CD4-positive, alpha-beta T cell (primary cell): ENCODE measurements at regions not wholly inside any gene's neighbourhood (a gene's known extent, or its start where the extent isn't known, plus 50 kb on each side); places are given as distances from the start of the nearest gene placed in this dataset.

Source experiments
- ATAC-seq: fragments of 200-7000 bp; cut with Tn5 transposase; one replicate; pipeline ENCODE4 v1.10.0; 2022; ENCODE audit warnings: mild to moderate bottlenecking; ENCODE audit not compliant: poor library complexity
- CTCF ChIA-PET: fragments of 350-600 bp; sonication (Branson Sonifier 250); formaldehyde crosslinking; loops from one replicate; lab custom pipeline; 2021; ENCODE audit warnings: antibody characterized with exemption, inconsistent platforms; lab: Charles Lee
- POLR2A ChIA-PET: fragments of 350-600 bp; sonication (Branson Sonifier 250); formaldehyde crosslinking; loops from one replicate; lab custom pipeline; 2021; ENCODE audit warnings: antibody characterized with exemption, inconsistent platforms; lab: Charles Lee
- DNase-seq, 14 experiments: peaks; one replicate each; pipeline ENCODE4 v3.0.0-alpha.2; 2013 to 2020; ENCODE audit warnings: mixed read lengths in 2 of 14
- H3K27ac ChIP-seq, 2 donors: one replicate each; pipeline versions ENCODE4 v1.5.1 to v1.7.0; 2013; ENCODE audit warnings: low read length in 2 of 2, low read depth in 1 of 2, mild to moderate bottlenecking in 1 of 2
- H3K27me3 ChIP-seq, 2 experiments: 1 replicate in 1 of 2; 2 replicates in 1 of 2; pipeline versions ENCODE4 v1.6.1 to v1.7.0; 2013; ENCODE audit warnings: low read length in 2 of 2, control low read depth in 1 of 2, mild to moderate bottlenecking in 1 of 2, moderate library complexity in 1 of 2; ENCODE audit not compliant: insufficient read depth in 2 of 2, control insufficient read depth in 1 of 2
- H3K36me3 ChIP-seq: one replicate; pipeline ENCODE4 v1.6.1; 2013; ENCODE audit warnings: low read length, control low read depth; ENCODE audit not compliant: insufficient read depth
- H3K4me1 ChIP-seq: one replicate; pipeline ENCODE4 v1.6.1; 2013; ENCODE audit warnings: low read length, control low read depth; ENCODE audit not compliant: insufficient read depth
- H3K4me3 ChIP-seq: one replicate; pipeline ENCODE4 v1.5.1; 2013; ENCODE audit warnings: mild to moderate bottlenecking, low read length, moderate library complexity
- H3K9me3 ChIP-seq, 2 experiments: 1 replicate in 1 of 2; 2 replicates in 1 of 2; pipeline versions ENCODE4 v1.6.1 to v1.7.0; 2013; ENCODE audit warnings: low read length in 2 of 2, mild to moderate bottlenecking in 2 of 2, control low read depth in 1 of 2, moderate library complexity in 1 of 2; ENCODE audit not compliant: control insufficient read depth in 1 of 2, insufficient read depth in 1 of 2
- H3K27ac Mint-ChIP-seq: one replicate; pipeline ENCODE4 v1.8.0; 2020; ENCODE audit warnings: mixed read lengths
- H3K27me3 Mint-ChIP-seq: one replicate; pipeline ENCODE4 v1.8.0; 2021; ENCODE audit warnings: mixed read lengths
- H3K36me3 Mint-ChIP-seq: one replicate; pipeline ENCODE4 v1.8.0; 2021; ENCODE audit warnings: low read depth, mixed read lengths
- H3K4me1 Mint-ChIP-seq: one replicate; pipeline ENCODE4 v1.8.0; 2021; ENCODE audit warnings: low read depth, mixed read lengths
- H3K4me3 Mint-ChIP-seq: one replicate; pipeline ENCODE4 v1.8.0; 2020; ENCODE audit warnings: mild to moderate bottlenecking, mixed read lengths
- H3K9me3 Mint-ChIP-seq: one replicate; pipeline ENCODE4 v1.8.0; 2020; ENCODE audit warnings: mixed read lengths
- intact Hi-C, 2 experiments: fragments of 100-400 bp; cut with DNase I in 1 of 2; cut with micrococcal nuclease in 1 of 2; formaldehyde crosslinking; loops; one replicate each; pipeline versions ENCODE4 v1.15.1 to v1.9.0; 2023 to 2025; cut with DNase I, micrococcal nuclease
- TF ChIP-seq, protein P1 (sequence below): fragments of 200-600 bp; IDR thresholded peaks from one replicate; pipeline ENCODE4 v1.8.0; 2022; ENCODE audit warnings: antibody characterized with exemption, mild to moderate bottlenecking

DNA sequence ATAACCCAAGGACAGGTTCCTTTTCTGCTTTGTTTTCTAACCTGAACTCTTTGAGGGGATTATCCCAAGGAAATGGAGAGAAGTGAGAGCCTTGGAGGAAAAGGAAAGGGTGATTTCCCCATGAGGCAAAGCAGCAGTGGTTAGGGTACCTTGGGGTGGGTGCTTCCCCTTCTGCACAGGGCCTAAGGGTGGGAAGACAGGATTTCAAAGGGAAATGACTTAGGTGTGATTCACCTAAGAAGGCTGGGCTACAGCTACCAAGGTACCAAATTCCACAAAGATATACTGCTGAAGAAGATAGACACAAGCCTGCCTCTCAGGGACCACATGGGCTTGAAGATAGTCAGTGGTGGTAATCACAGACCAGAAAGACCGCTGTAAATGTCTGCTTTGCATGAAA lies 325.3 kb upstream of the DPH6 start:
- CTCF ChIA-PET = no interaction called here
- intact Hi-C loops = no loop called here
- TF ChIP-seq, protein P1, sequence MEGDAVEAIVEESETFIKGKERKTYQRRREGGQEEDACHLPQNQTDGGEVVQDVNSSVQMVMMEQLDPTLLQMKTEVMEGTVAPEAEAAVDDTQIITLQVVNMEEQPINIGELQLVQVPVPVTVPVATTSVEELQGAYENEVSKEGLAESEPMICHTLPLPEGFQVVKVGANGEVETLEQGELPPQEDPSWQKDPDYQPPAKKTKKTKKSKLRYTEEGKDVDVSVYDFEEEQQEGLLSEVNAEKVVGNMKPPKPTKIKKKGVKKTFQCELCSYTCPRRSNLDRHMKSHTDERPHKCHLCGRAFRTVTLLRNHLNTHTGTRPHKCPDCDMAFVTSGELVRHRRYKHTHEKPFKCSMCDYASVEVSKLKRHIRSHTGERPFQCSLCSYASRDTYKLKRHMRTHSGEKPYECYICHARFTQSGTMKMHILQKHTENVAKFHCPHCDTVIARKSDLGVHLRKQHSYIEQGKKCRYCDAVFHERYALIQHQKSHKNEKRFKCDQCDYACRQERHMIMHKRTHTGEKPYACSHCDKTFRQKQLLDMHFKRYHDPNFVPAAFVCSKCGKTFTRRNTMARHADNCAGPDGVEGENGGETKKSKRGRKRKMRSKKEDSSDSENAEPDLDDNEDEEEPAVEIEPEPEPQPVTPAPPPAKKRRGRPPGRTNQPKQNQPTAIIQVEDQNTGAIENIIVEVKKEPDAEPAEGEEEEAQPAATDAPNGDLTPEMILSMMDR = no peak
- POLR2A ChIA-PET = no interaction called here
- Mint-ChIP-seq H3K36me3 (no peaks in the 10 kb centered on the region), H3K9me3 (peaks cover 2% of the 10 kb centered on the region), H3K27ac (no peak overlapping the region), H3K4me3 (no peak overlapping the region), H3K4me1 (no peaks in the 10 kb centered on the region), H3K27me3 (no peaks in the 10 kb centered on the region)
- Histone ChIP-seq H3K4me1 (no peaks in the 10 kb centered on the region), H3K4me3 (no peak overlapping the region), H3K9me3 (peaks cover 0 to 3% of the 10 kb centered on the region in 2 experiments), H3K27ac (no peak overlapping the region), H3K27me3 (no peaks in the 10 kb centered on the region), H3K36me3 (no peaks in the 10 kb centered on the region)
- DNase-seq = no peak
- no peak for ATAC-seq

DNA sequence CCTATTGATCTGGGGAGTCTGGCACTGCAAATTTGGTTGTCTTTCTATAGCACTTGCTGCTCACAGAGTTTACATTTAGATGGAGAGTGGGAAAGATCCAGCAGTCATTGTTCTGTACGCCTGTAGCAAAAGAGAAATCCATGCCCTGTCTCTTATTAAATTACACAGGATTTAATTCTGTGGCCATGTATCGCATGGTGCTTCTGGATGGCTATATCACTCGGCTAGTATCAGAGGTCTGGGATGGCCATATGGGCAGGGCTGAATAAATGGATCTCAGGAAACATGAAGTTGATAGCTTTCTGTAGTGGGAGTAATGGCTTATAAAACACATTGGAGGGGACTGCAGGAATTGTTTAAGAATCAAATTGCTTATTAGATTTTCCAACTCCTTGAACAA lies 325.8 kb upstream of the DPH6 start:
- Mint-ChIP-seq H3K27me3 (no peaks in the 10 kb centered on the region), H3K4me3 (no peak overlapping the region), H3K36me3 (no peaks in the 10 kb centered on the region), H3K9me3 (peaks cover 2% of the 10 kb centered on the region), H3K4me1 (no peaks in the 10 kb centered on the region), H3K27ac (no peak overlapping the region)
- Histone ChIP-seq H3K4me3 (no peak overlapping the region), H3K9me3 (peaks cover 0 to 3% of the 10 kb centered on the region in 2 experiments), H3K4me1 (no peaks in the 10 kb centered on the region), H3K36me3 (no peaks in the 10 kb centered on the region), H3K27me3 (no peaks in the 10 kb centered on the region), H3K27ac (no peak overlapping the region)
- DNase-seq (no peak), ATAC-seq (no peak)
- POLR2A ChIA-PET = no interaction called here
- intact Hi-C loops = no loop called here
- CTCF ChIA-PET = no interaction called here
- TF ChIP-seq, protein P1 = no peak

DNA sequence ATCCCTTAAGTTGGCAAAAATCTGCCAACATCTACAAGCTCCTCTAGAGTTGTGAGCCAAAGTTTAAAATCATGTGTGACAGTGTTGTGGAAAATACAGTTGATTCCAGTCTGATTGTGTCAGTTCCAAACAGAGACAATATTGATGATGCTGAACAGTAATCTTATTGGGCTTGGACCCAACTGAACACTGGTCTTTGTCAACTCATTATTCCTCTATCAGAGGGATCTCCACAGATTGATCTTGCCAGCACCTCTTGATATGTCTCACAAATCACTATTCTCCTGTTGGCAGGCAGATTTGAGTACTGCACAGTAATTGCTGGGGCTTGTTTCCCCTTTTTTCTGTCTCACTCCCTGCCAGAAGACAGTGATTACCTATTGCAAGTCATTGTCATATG lies 326.6 kb upstream of the DPH6 start:
- Mint-ChIP-seq H3K4me1 (no peaks in the 10 kb centered on the region), H3K4me3 (no peak overlapping the region), H3K36me3 (no peaks in the 10 kb centered on the region), H3K27ac (no peak overlapping the region), H3K27me3 (no peaks in the 10 kb centered on the region), H3K9me3 (peaks cover 2% of the 10 kb centered on the region)
- ATAC-seq (no peak), DNase-seq (no peak)
- Histone ChIP-seq H3K36me3 (no peaks in the 10 kb centered on the region), H3K27me3 (no peaks in the 10 kb centered on the region), H3K4me3 (no peak overlapping the region), H3K27ac (no peak overlapping the region), H3K4me1 (no peaks in the 10 kb centered on the region), H3K9me3 (peaks cover 0 to 3% of the 10 kb centered on the region in 2 experiments)
- TF ChIP-seq, protein P1 = no peak
- intact Hi-C loops = no loop called here
- ChIA-PET CTCF (no interaction called here), POLR2A (no interaction called here)
